GM23338 (cell line): ENCODE measurements at regions not wholly inside any gene's neighbourhood (a gene's known extent, or its start where the extent isn't known, plus 50 kb on each side); places are given as distances from the start of the nearest gene placed in this dataset.

Source experiments
- ATAC-seq: fragments of 200-7000 bp; cut with Tn5 transposase; 3 replicates; pipeline ENCODE4 v1.9.1; 2020
- DNase-seq: peaks from one replicate; pipeline ENCODE4 v3.0.0-alpha.2; 2015; ENCODE audit warnings: low spot score
- H2AFZ ChIP-seq: fragments of 200-600 bp; sonication (generic); 2 replicates; pipeline ENCODE4 v1.8.0; 2016; ENCODE audit warnings: antibody characterized with exemption, mild to moderate bottlenecking, moderate library complexity
- H3F3A ChIP-seq: fragments of 200-600 bp; sonication (generic); replicated peaks from 2 replicates; pipeline ENCODE4 v1.8.0; 2017; ENCODE audit warnings: antibody characterized with exemption, mixed run types, low read depth
- H3K27ac ChIP-seq: fragments of 200-600 bp; sonication (generic); 2 replicates; pipeline ENCODE4 v1.6.1; 2016; ENCODE audit warnings: low read depth
- H3K27me3 ChIP-seq: fragments of 200-600 bp; sonication (generic); 2 replicates; pipeline ENCODE4 v1.8.0; 2016; ENCODE audit warnings: mild to moderate bottlenecking, mixed run types, moderate library complexity; ENCODE audit not compliant: insufficient read depth
- H3K36me3 ChIP-seq: fragments of 200-600 bp; sonication (generic); 2 replicates; pipeline ENCODE4 v1.8.0; 2016; ENCODE audit warnings: mild to moderate bottlenecking; ENCODE audit not compliant: insufficient read depth
- H3K4me1 ChIP-seq: fragments of 200-600 bp; sonication (generic); 2 replicates; pipeline ENCODE4 v1.8.0; 2016; ENCODE audit warnings: mild to moderate bottlenecking, moderate library complexity; ENCODE audit not compliant: insufficient read depth
- H3K4me2 ChIP-seq: fragments of 200-600 bp; sonication (generic); 2 replicates; pipeline ENCODE4 v1.7.1; 2017; ENCODE audit warnings: mixed run types
- H3K4me3 ChIP-seq: fragments of 200-600 bp; sonication (generic); 2 replicates; pipeline ENCODE4 v1.6.1; 2016; ENCODE audit warnings: mixed run types
- H3K79me2 ChIP-seq: fragments of 200-600 bp; sonication (generic); replicated peaks from 2 replicates; pipeline ENCODE4 v1.8.0; 2017; ENCODE audit warnings: mild to moderate bottlenecking; ENCODE audit not compliant: insufficient read depth
- H3K9me2 ChIP-seq: fragments of 200-600 bp; sonication (generic); 2 replicates; pipeline ENCODE4 v1.8.0; 2017; ENCODE audit not compliant: insufficient read depth
- H4K20me1 ChIP-seq: fragments of 200-600 bp; sonication (generic); replicated peaks from 2 replicates; pipeline ENCODE4 v1.8.0; 2017; ENCODE audit warnings: mild to moderate bottlenecking; ENCODE audit not compliant: insufficient read depth
- H3K27ac Mint-ChIP-seq: 2 replicates; pipeline ENCODE4 v1.8.0; 2020; ENCODE audit warnings: inconsistent platforms, mild to moderate bottlenecking, moderate library complexity, mixed read lengths
- H3K27me3 Mint-ChIP-seq: 3 replicates; pipeline ENCODE4 v1.8.0; 2022; ENCODE audit warnings: low read depth, mild to moderate bottlenecking, moderate library complexity, mixed read lengths, inconsistent platforms; ENCODE audit not compliant: insufficient read depth, poor library complexity
- H3K36me3 Mint-ChIP-seq: 3 replicates; pipeline ENCODE4 v1.8.0; 2021; ENCODE audit warnings: low read depth, mild to moderate bottlenecking, inconsistent platforms, moderate library complexity, mixed read lengths
- H3K4me1 Mint-ChIP-seq: 3 replicates; pipeline ENCODE4 v1.8.0; 2020; ENCODE audit warnings: mild to moderate bottlenecking, inconsistent platforms, mixed read lengths
- H3K4me3 Mint-ChIP-seq: 3 replicates; pipeline ENCODE4 v1.8.0; 2021; ENCODE audit warnings: moderate library complexity, mild to moderate bottlenecking, inconsistent platforms, mixed read lengths
- H3K9me3 Mint-ChIP-seq: 3 replicates; pipeline ENCODE4 v1.8.0; 2020; ENCODE audit warnings: moderate library complexity, mild to moderate bottlenecking, inconsistent platforms, mixed read lengths
- CTCF ChIP-seq, 2 experiments: fragments of 200-600 bp in 1 of 2; sonication (generic) in 1 of 2; conservative IDR thresholded peaks; 2 replicates each; pipeline versions ENCODE4 v1.5.1 to v1.6.1; 2016 to 2017; ENCODE audit warnings: antibody characterized with exemption in 2 of 2, low read depth in 2 of 2, mild to moderate bottlenecking in 2 of 2, moderate library complexity in 1 of 2
- EZH2 ChIP-seq: fragments of 200-600 bp; sonication (generic); IDR thresholded peaks from one replicate; pipeline ENCODE4 v1.8.0; 2017; ENCODE audit warnings: antibody characterized with exemption, mild to moderate bottlenecking, low read depth; ENCODE audit not compliant: unreplicated experiment
- EZH2phosphoT487 ChIP-seq: fragments of 200-600 bp; sonication (generic); IDR thresholded peaks from one replicate; pipeline ENCODE4 v1.8.1; 2018; ENCODE audit warnings: antibody characterized with exemption; ENCODE audit not compliant: unreplicated experiment
- JUNB ChIP-seq: IDR thresholded peaks from one replicate; pipeline ENCODE4 v1.6.1; 2016; ENCODE audit warnings: antibody characterized with exemption; ENCODE audit not compliant: unreplicated experiment
- NANOG ChIP-seq: IDR thresholded peaks from 2 replicates; pipeline ENCODE4 v1.6.1; 2016; ENCODE audit warnings: antibody characterized with exemption, borderline replicate concordance
- POLR2AphosphoS5 ChIP-seq: IDR thresholded peaks from 2 replicates; pipeline ENCODE4 v1.6.1; 2016; ENCODE audit warnings: antibody characterized with exemption, low read depth
- ZNF462 ChIP-seq: fragments of 250-450 bp; sonication (Bioruptor Pico); IDR thresholded peaks from 2 replicates; pipeline ENCODE4 v1.5.0; 2020; ENCODE audit warnings: mild to moderate bottlenecking, moderate library complexity
- TF ChIP-seq, protein P1 (sequence below): IDR thresholded peaks from 2 replicates; pipeline ENCODE4 v1.6.1; 2016; ENCODE audit warnings: antibody characterized with exemption
- TF ChIP-seq, protein P2 (sequence below): IDR thresholded peaks from one replicate; pipeline ENCODE4 v1.6.1; 2018; ENCODE audit warnings: antibody characterized with exemption; ENCODE audit not compliant: unreplicated experiment

- no peak overlapping the region for H2AFZ ChIP-seq
- TF ChIP-seq, protein P1, sequence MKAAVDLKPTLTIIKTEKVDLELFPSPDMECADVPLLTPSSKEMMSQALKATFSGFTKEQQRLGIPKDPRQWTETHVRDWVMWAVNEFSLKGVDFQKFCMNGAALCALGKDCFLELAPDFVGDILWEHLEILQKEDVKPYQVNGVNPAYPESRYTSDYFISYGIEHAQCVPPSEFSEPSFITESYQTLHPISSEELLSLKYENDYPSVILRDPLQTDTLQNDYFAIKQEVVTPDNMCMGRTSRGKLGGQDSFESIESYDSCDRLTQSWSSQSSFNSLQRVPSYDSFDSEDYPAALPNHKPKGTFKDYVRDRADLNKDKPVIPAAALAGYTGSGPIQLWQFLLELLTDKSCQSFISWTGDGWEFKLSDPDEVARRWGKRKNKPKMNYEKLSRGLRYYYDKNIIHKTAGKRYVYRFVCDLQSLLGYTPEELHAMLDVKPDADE = no peak
- TF ChIP-seq, protein P2, sequence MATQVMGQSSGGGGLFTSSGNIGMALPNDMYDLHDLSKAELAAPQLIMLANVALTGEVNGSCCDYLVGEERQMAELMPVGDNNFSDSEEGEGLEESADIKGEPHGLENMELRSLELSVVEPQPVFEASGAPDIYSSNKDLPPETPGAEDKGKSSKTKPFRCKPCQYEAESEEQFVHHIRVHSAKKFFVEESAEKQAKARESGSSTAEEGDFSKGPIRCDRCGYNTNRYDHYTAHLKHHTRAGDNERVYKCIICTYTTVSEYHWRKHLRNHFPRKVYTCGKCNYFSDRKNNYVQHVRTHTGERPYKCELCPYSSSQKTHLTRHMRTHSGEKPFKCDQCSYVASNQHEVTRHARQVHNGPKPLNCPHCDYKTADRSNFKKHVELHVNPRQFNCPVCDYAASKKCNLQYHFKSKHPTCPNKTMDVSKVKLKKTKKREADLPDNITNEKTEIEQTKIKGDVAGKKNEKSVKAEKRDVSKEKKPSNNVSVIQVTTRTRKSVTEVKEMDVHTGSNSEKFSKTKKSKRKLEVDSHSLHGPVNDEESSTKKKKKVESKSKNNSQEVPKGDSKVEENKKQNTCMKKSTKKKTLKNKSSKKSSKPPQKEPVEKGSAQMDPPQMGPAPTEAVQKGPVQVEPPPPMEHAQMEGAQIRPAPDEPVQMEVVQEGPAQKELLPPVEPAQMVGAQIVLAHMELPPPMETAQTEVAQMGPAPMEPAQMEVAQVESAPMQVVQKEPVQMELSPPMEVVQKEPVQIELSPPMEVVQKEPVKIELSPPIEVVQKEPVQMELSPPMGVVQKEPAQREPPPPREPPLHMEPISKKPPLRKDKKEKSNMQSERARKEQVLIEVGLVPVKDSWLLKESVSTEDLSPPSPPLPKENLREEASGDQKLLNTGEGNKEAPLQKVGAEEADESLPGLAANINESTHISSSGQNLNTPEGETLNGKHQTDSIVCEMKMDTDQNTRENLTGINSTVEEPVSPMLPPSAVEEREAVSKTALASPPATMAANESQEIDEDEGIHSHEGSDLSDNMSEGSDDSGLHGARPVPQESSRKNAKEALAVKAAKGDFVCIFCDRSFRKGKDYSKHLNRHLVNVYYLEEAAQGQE = no peak
- TF ChIP-seq ZNF462 (CRISPR knock-in tag) = no peak
- no peak for TF ChIP-seq EZH2
- TF ChIP-seq EZH2phosphoT487 = no peak
- TF ChIP-seq NANOG = no peak
- no peak for TF ChIP-seq POLR2AphosphoS5
- TF ChIP-seq CTCF (conservative IDR thresholded peaks at IDR 0.05; ENCODE audit: low read depth in 2 of 2) = no peak
- no peak for TF ChIP-seq JUNB
- no peak overlapping the region for H3K27ac Mint-ChIP-seq
Observed at GRCh38 chr2:223415071-223415470, 187.1 kb downstream of the SCG2 start.

More at GRCh38 chr2:223415071-223415470, 187.1 kb downstream of the SCG2 start:
- Mint-ChIP-seq H3K27me3 (no peaks in the 10 kb centered on the region), H3K4me3 (no peak overlapping the region), H3K9me3 (no peaks in the 10 kb centered on the region; the same call in 2 of the 3 replicates), H3K36me3 (no peaks in the 10 kb centered on the region), H3K4me1 (no peaks in the 10 kb centered on the region)
- no peaks in the 10 kb centered on the region for H3K27me3 ChIP-seq
- no peak for DNase-seq
- no peaks in the 10 kb centered on the region for H4K20me1 ChIP-seq
- H3K9me2 ChIP-seq = no peaks in the 10 kb centered on the region
- H3K79me2 ChIP-seq = no peaks in the 10 kb centered on the region
- no peaks in the 10 kb centered on the region for H3F3A ChIP-seq
- no peak for ATAC-seq
- no peaks in the 10 kb centered on the region for H3K36me3 ChIP-seq
- H3K4me3 ChIP-seq = no peak overlapping the region
- H3K27ac ChIP-seq = no peak overlapping the region
- H3K4me1 ChIP-seq = no peaks in the 10 kb centered on the region
- no peak overlapping the region for H3K4me2 ChIP-seq
